Mucosa of stomach (tissue), 1 donor: ENCODE measurements at regions not wholly inside any gene's neighbourhood (a gene's known extent, or its start where the extent isn't known, plus 50 kb on each side); places are given as distances from the start of the nearest gene placed in this dataset.

Source experiments
- H3K27me3 ChIP-seq: one replicate; pipeline ENCODE4 v1.7.0; 2013; ENCODE audit warnings: mild to moderate bottlenecking, low read length; ENCODE audit not compliant: control insufficient read depth, insufficient read depth
- H3K36me3 ChIP-seq: one replicate; pipeline ENCODE4 v1.7.0; 2013; ENCODE audit warnings: low read length; ENCODE audit not compliant: control insufficient read depth, insufficient read depth
- H3K4me1 ChIP-seq: one replicate; pipeline ENCODE4 v1.7.0; 2013; ENCODE audit warnings: mild to moderate bottlenecking, low read length; ENCODE audit not compliant: control insufficient read depth, insufficient read depth
- H3K4me3 ChIP-seq: one replicate; pipeline ENCODE4 v1.7.0; 2013; ENCODE audit warnings: low read length
- H3K9ac ChIP-seq: one replicate; pipeline ENCODE4 v1.7.0; 2013; ENCODE audit warnings: mild to moderate bottlenecking, low read length, moderate library complexity
- H3K9me3 ChIP-seq: one replicate; pipeline ENCODE4 v1.7.0; 2013; ENCODE audit warnings: mild to moderate bottlenecking, low read length, moderate library complexity; ENCODE audit not compliant: control insufficient read depth
- donor health status: Pancreatic carcinoma.

GRCh38 chr14:62117010-62117750, 355.0 kb downstream of the SNAPC1 start:
- peaks cover 34% of the 10 kb centered on the region for H3K27me3 ChIP-seq
- H3K4me1 ChIP-seq, result peaks cover 11% of the 10 kb centered on the region
- H3K4me3 ChIP-seq, result peak overlapping the region; percentile 15
- no peaks in the 10 kb centered on the region for H3K36me3 ChIP-seq
- H3K9ac ChIP-seq, result no peak overlapping the region
- no peaks in the 10 kb centered on the region for H3K9me3 ChIP-seq

GRCh38 chr14:62117751-62118105, 355.5 kb downstream of the SNAPC1 start:
- Histone ChIP-seq H3K4me3 (peak overlapping the region; percentile 15), H3K36me3 (no peaks in the 10 kb centered on the region), H3K9me3 (no peaks in the 10 kb centered on the region), H3K9ac (no peak overlapping the region), H3K4me1 (peaks cover 11% of the 10 kb centered on the region), H3K27me3 (peaks cover 34% of the 10 kb centered on the region)

- Histone ChIP-seq H3K36me3 (no peaks in the 10 kb centered on the region), H3K9ac (no peak overlapping the region), H3K4me3 (no peak overlapping the region), H3K9me3 (no peaks in the 10 kb centered on the region), H3K4me1 (peaks cover 11% of the 10 kb centered on the region), H3K27me3 (peaks cover 34% of the 10 kb centered on the region)
Measured at GRCh38 chr14:62118461-62118860, 356.2 kb downstream of the SNAPC1 start.

- Histone ChIP-seq H3K9ac (no peak overlapping the region), H3K27me3 (peaks cover 34% of the 10 kb centered on the region), H3K4me1 (peaks cover 11% of the 10 kb centered on the region), H3K4me3 (no peak overlapping the region), H3K9me3 (no peaks in the 10 kb centered on the region), H3K36me3 (no peaks in the 10 kb centered on the region)
Measured at GRCh38 chr14:62118871-62119270, 356.7 kb downstream of the SNAPC1 start.

- H3K27me3 ChIP-seq, result peaks cover 4% of the 10 kb centered on the region
- no peaks in the 10 kb centered on the region for H3K4me1 ChIP-seq
Measured at GRCh38 chr14:62123961-62124360, 361.7 kb downstream of the SNAPC1 start.

GRCh38 chr14:62125793-62126192, 363.6 kb downstream of the SNAPC1 start:
- H3K36me3 ChIP-seq, result no peaks in the 10 kb centered on the region
- no peaks in the 10 kb centered on the region for H3K4me1 ChIP-seq
- H3K27me3 ChIP-seq, result no peaks in the 10 kb centered on the region
- H3K9ac ChIP-seq, result no peak overlapping the region
- H3K9me3 ChIP-seq, result no peaks in the 10 kb centered on the region
- no peak overlapping the region for H3K4me3 ChIP-seq

More at GRCh38 chr14:62123961-62124360, 361.7 kb downstream of the SNAPC1 start:
- H3K4me3 ChIP-seq, result no peak overlapping the region
- H3K9ac ChIP-seq, result no peak overlapping the region
- no peaks in the 10 kb centered on the region for H3K36me3 ChIP-seq
- no peaks in the 10 kb centered on the region for H3K9me3 ChIP-seq

GRCh38 chr14:62126879-62127478, 364.8 kb downstream of the SNAPC1 start:
- Histone ChIP-seq H3K4me3 (no peak overlapping the region), H3K4me1 (no peaks in the 10 kb centered on the region), H3K27me3 (peaks cover 3% of the 10 kb centered on the region), H3K9ac (no peak overlapping the region), H3K36me3 (no peaks in the 10 kb centered on the region), H3K9me3 (no peaks in the 10 kb centered on the region)

- Histone ChIP-seq H3K4me1 (no peaks in the 10 kb centered on the region), H3K9ac (no peak overlapping the region), H3K9me3 (no peaks in the 10 kb centered on the region), H3K27me3 (peaks cover 3% of the 10 kb centered on the region), H3K36me3 (no peaks in the 10 kb centered on the region), H3K4me3 (no peak overlapping the region)
Measured at GRCh38 chr14:62130441-62130840, 368.2 kb downstream of the SNAPC1 start.

GRCh38 chr14:62133776-62134550, 371.7 kb downstream of the SNAPC1 start:
- no peaks in the 10 kb centered on the region for H3K4me1 ChIP-seq
- H3K36me3 ChIP-seq, result no peaks in the 10 kb centered on the region
- peaks cover 3% of the 10 kb centered on the region for H3K27me3 ChIP-seq
- no peak overlapping the region for H3K9ac ChIP-seq
- no peaks in the 10 kb centered on the region for H3K9me3 ChIP-seq
- H3K4me3 ChIP-seq, result no peak overlapping the region

GRCh38 chr14:62138593-62138992, 376.4 kb downstream of the SNAPC1 start:
- no peak overlapping the region for H3K9ac ChIP-seq
- no peaks in the 10 kb centered on the region for H3K4me1 ChIP-seq
- H3K36me3 ChIP-seq, result no peaks in the 10 kb centered on the region
- no peak overlapping the region for H3K4me3 ChIP-seq
- no peaks in the 10 kb centered on the region for H3K9me3 ChIP-seq
- H3K27me3 ChIP-seq, result peaks cover 2% of the 10 kb centered on the region

- Histone ChIP-seq H3K9me3 (no peaks in the 10 kb centered on the region), H3K9ac (no peak overlapping the region), H3K36me3 (no peaks in the 10 kb centered on the region), H3K4me3 (no peak overlapping the region), H3K4me1 (no peaks in the 10 kb centered on the region), H3K27me3 (peaks cover 2% of the 10 kb centered on the region)
Measured at GRCh38 chr14:62141139-62141538, 378.9 kb downstream of the SNAPC1 start.

- Histone ChIP-seq H3K36me3 (no peaks in the 10 kb centered on the region), H3K4me3 (no peak overlapping the region), H3K4me1 (no peaks in the 10 kb centered on the region), H3K27me3 (peaks cover 2% of the 10 kb centered on the region), H3K9ac (no peak overlapping the region), H3K9me3 (no peaks in the 10 kb centered on the region)
Measured at GRCh38 chr14:62143245-62143644, 381.0 kb downstream of the SNAPC1 start.
